Activated naive CD8-positive, alpha-beta T cell treated with anti-CD3 and anti-CD28 coated beads, Interleukin-2, amount 10 ng/mL, durations not matched to agents 7 days and 5 days (primary cell): ENCODE measurements at regions not wholly inside any gene's neighbourhood (a gene's known extent, or its start where the extent isn't known, plus 50 kb on each side); places are given as distances from the start of the nearest gene placed in this dataset.

Experiments
- ATAC-seq: fragments of 150-1000 bp; cut with Tn5 transposase; one replicate; pipeline ENCODE4 v1.10.0; 2021; ENCODE audit warnings: low read depth, moderate library complexity
- POLR2A ChIA-PET: fragments of 350-600 bp; sonication (Branson Sonifier 250); formaldehyde crosslinking; loops from one replicate; lab custom pipeline; 2021; ENCODE audit warnings: antibody characterized with exemption; lab: Charles Lee
- DNase-seq: peaks from one replicate; pipeline ENCODE4 v3.0.0; 2021
- H3K27ac Mint-ChIP-seq: one replicate; pipeline ENCODE4 v1.8.0; 2022; ENCODE audit warnings: mild to moderate bottlenecking, mixed read lengths
- H3K27me3 Mint-ChIP-seq: one replicate; pipeline ENCODE4 v1.8.0; 2022; ENCODE audit warnings: mild to moderate bottlenecking, moderate library complexity, mixed read lengths
- H3K36me3 Mint-ChIP-seq: one replicate; pipeline ENCODE4 v1.8.0; 2021; ENCODE audit warnings: mild to moderate bottlenecking, mixed read lengths
- H3K4me1 Mint-ChIP-seq: one replicate; pipeline ENCODE4 v1.8.0; 2021; ENCODE audit warnings: mixed read lengths
- H3K4me3 Mint-ChIP-seq: one replicate; pipeline ENCODE4 v1.8.0; 2022; ENCODE audit warnings: mild to moderate bottlenecking, moderate library complexity, mixed read lengths
- H3K9me3 Mint-ChIP-seq: one replicate; pipeline ENCODE4 v1.8.0; 2021; ENCODE audit warnings: mixed read lengths

DNA sequence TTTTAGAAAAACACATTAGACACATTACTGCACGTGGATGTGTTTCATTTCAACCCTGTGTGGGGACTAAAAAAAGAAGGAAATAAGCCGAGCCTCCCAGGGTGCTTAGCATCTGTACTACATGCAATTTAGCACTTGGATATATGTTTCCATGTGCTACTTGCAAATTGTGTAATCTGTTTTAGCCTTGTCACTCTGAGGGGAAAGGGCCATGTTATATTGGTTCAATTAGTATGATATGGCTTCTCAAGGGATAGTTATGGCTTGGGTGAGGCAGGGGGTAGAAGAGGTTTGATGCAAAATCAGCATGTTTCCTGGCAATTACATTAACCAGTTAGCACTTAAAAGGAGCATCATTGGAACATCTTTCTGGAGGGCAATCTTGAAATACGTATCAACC is 353.5 kb upstream of the GOT2 start:
- Mint-ChIP-seq H3K4me1 (no peaks in the 10 kb centered on the region), H3K27me3 (no peaks in the 10 kb centered on the region), H3K9me3 (no peaks in the 10 kb centered on the region), H3K36me3 (no peaks in the 10 kb centered on the region), H3K4me3 (no peak overlapping the region), H3K27ac (no peak overlapping the region)
- ATAC-seq = no peak
- POLR2A ChIA-PET = no interaction called here
- no peak for DNase-seq

DNA sequence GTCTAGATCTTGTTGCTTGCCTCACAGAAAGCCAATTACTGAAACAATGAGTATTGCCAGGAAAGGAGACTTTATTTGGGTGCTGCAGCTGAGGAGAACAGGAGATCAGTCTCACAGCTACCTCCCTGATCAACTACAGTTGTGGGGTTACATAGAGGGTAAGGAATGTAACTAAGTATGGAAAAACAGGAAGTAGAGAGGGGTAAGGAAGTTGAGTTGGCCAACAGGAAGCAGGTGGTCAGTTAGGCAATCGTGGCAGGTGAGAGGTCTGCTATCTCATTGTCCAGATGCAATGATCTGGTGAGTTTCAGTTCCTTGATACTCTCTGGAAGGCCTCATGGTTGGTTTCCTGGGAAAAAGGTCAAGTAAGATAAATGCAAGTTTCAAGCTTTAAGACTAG is 333.1 kb upstream of the GOT2 start:
- no peak overlapping the region for H3K27ac Mint-ChIP-seq
- no peak overlapping the region for H3K4me3 Mint-ChIP-seq
- no peaks in the 10 kb centered on the region for H3K36me3 Mint-ChIP-seq
- POLR2A ChIA-PET = no interaction called here
- no peak for DNase-seq
- peaks cover 1% of the 10 kb centered on the region for H3K4me1 Mint-ChIP-seq
- no peak for ATAC-seq
- H3K27me3 Mint-ChIP-seq = no peaks in the 10 kb centered on the region
- peaks cover 5% of the 10 kb centered on the region for H3K9me3 Mint-ChIP-seq

DNA sequence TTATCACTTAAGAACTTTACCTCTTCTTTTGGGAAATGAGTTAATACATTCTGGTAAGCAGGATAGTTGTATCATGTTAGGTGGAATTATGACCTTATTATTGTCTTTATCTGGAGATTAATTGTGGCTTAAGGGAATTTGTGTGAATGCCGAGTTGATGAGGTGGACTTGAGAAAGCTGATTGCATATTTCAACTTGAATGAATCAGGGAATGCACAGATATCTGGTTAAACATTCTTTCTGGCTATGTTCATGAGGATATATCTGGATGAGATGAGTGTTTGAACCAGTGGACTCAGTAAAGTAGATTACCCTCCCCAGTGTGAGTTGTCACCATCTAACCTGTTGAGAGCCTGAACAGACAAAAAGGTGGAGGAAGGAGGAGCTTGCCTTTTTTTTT is 326.1 kb upstream of the GOT2 start:
- Mint-ChIP-seq H3K27ac (no peak overlapping the region), H3K9me3 (no peaks in the 10 kb centered on the region), H3K4me3 (no peak overlapping the region), H3K27me3 (no peaks in the 10 kb centered on the region), H3K4me1 (no peaks in the 10 kb centered on the region), H3K36me3 (no peaks in the 10 kb centered on the region)
- no peak for DNase-seq
- POLR2A ChIA-PET = no interaction called here
- no peak for ATAC-seq

DNA sequence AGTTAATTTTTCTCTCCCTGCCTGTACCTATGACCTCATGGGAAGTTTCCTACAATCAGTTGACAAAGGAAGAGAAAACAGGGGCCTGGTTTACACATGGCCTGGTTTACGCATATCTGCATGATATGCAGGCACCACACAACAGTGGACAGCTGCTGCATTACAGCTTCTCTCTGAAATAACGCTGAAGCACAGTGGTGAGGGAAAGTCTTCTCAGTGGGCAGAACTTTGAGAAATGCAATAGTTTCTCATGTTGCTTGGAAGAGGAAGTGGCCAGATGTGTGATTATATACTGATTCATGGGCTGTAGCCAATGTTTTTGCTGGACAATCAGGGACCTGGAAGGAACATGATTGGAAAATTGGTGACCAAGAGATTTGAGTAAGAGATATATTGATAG is 324.1 kb upstream of the GOT2 start:
- ATAC-seq = no peak
- H3K9me3 Mint-ChIP-seq = no peaks in the 10 kb centered on the region
- no peaks in the 10 kb centered on the region for H3K4me1 Mint-ChIP-seq
- H3K27ac Mint-ChIP-seq = no peak overlapping the region
- POLR2A ChIA-PET = no interaction called here
- no peaks in the 10 kb centered on the region for H3K27me3 Mint-ChIP-seq
- no peaks in the 10 kb centered on the region for H3K36me3 Mint-ChIP-seq
- H3K4me3 Mint-ChIP-seq = no peak overlapping the region
- DNase-seq = no peak

DNA sequence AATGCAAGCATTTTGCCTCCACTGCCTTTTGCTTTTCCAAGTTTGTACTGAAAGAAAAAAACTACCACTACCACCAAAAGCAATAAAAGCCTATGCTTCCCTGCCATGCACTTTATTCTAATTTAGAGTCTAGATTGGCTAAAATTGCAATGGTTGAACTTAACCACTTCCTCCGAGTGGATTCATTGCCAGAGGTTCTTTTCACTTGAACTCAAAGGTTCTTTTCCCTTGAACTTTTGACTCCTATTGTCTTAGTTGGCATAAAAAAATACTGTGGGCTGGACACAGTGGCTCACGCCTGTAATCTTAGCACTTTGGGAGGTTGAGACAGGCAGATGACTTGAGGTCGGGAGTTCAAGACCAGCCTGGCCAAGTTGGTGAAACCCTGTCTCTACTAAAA is 319.8 kb upstream of the GOT2 start:
- H3K27ac Mint-ChIP-seq = no peak overlapping the region
- no peaks in the 10 kb centered on the region for H3K36me3 Mint-ChIP-seq
- H3K4me3 Mint-ChIP-seq = no peak overlapping the region
- no peaks in the 10 kb centered on the region for H3K4me1 Mint-ChIP-seq
- DNase-seq = no peak
- POLR2A ChIA-PET = no interaction called here
- H3K9me3 Mint-ChIP-seq = no peaks in the 10 kb centered on the region
- H3K27me3 Mint-ChIP-seq = no peaks in the 10 kb centered on the region
- no peak for ATAC-seq

DNA sequence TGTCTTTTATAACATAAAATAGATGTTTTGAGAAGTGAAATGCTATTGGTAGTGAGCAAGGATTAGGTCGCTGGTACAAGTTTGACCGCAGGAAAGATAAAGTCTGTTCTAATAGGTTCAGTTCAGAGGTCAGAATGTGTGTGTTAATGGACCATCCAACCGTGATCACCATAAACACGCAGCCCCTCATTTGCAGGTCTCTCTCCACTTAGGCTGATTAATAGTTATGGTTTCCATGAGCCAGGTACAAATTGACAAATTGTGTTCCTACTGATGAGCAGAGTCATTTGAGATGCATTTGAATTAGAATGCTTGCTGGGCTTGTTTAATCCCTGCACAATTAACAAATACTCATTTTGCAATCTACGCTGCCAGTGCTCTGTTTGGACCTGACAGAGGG is 318.1 kb upstream of the GOT2 start:
- Mint-ChIP-seq H3K27me3 (no peaks in the 10 kb centered on the region), H3K9me3 (no peaks in the 10 kb centered on the region), H3K4me3 (no peak overlapping the region), H3K4me1 (no peaks in the 10 kb centered on the region), H3K27ac (no peak overlapping the region), H3K36me3 (no peaks in the 10 kb centered on the region)
- no peak for ATAC-seq
- POLR2A ChIA-PET = no interaction called here
- DNase-seq = no peak

DNA sequence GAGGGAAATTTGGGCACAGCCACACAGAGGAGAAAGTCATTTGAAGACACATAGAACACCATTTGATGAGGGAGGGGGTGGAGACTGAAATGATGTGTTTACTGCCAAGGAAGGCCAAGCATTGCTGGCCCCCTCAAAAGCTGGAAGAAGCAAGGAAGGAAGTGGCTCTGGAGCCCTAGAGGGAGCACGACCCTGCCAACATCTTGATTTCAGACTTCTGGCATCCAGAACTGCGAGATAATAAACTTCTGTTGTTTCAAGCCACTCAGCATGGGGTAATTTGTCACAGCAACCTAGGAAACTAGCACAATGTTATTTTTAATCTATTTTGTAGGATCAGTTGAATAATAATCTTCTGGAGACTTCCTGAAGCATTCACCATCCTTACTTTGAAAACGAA is 314.8 kb upstream of the GOT2 start:
- no peak overlapping the region for H3K27ac Mint-ChIP-seq
- H3K36me3 Mint-ChIP-seq = no peaks in the 10 kb centered on the region
- POLR2A ChIA-PET = no interaction called here
- H3K4me1 Mint-ChIP-seq = no peaks in the 10 kb centered on the region
- ATAC-seq = no peak
- no peaks in the 10 kb centered on the region for H3K9me3 Mint-ChIP-seq
- DNase-seq = no peak
- H3K4me3 Mint-ChIP-seq = no peak overlapping the region
- no peaks in the 10 kb centered on the region for H3K27me3 Mint-ChIP-seq

DNA sequence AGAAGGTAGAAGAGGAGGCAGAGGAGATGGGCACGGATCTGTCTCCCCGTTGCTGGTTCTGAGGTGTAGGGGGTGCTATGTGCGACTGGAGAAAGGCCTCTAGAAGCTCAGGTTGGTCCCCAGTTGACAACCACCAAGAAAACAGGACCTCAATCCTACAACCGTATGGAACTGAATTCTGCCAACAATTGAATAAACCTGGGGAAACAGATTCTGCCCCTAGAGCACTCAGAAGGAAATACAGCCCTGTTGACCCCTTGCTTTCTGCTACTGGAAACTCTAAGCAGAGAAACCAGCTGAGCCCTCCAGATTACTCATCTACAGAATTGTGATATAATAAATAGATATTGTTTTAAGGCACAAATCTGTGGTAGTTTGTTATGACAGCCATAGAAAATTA is 313.0 kb upstream of the GOT2 start:
- Mint-ChIP-seq H3K27me3 (no peaks in the 10 kb centered on the region), H3K4me3 (no peak overlapping the region), H3K9me3 (no peaks in the 10 kb centered on the region), H3K36me3 (no peaks in the 10 kb centered on the region), H3K27ac (no peak overlapping the region), H3K4me1 (no peaks in the 10 kb centered on the region)
- DNase-seq (no peak), ATAC-seq (no peak)
- POLR2A ChIA-PET = no interaction called here

DNA sequence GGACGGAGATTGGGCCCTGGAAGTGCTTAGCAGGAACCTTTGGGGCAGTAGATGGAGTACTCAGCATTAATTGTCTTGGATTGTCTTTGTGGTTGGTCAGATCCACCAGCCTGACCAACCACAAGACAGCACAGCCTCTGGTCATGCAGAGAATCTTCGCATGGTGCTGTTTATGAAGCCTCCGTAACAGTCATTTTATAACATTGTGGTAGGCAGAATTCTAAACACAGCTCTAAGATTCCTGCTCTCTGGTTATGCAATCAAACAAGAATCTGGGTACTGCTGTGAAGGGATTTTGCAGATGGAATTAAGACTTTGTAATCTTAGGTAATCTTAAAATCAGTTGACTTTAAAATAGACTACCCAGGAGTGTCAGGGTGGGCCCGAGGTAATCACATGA is 312.2 kb upstream of the GOT2 start:
- DNase-seq (no peak), ATAC-seq (no peak)
- Mint-ChIP-seq H3K4me3 (no peak overlapping the region), H3K4me1 (no peaks in the 10 kb centered on the region), H3K36me3 (no peaks in the 10 kb centered on the region), H3K27me3 (no peaks in the 10 kb centered on the region), H3K27ac (no peak overlapping the region), H3K9me3 (no peaks in the 10 kb centered on the region)
- POLR2A ChIA-PET = no interaction called here

DNA sequence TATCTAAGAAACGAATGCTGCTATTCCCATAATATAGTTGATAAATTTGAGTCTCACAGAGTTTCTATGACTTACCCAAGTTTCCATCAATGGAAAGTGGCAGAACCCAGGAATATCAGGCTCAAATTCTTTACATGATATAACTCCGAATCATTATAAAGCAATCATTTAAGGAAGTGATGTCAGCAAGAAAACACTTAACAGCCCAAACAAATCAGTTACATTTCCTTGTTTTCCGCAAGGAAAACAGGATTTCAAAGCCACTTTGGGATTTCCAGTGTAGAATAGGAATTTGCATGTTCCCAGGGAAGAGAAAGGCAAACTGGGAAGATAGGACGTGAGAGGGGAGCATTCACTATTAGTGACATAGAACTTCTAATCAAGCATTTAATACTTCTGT is 311.4 kb upstream of the GOT2 start:
- DNase-seq (no peak), ATAC-seq (no peak)
- Mint-ChIP-seq H3K4me3 (no peak overlapping the region), H3K4me1 (no peaks in the 10 kb centered on the region), H3K36me3 (no peaks in the 10 kb centered on the region), H3K27ac (no peak overlapping the region), H3K9me3 (no peaks in the 10 kb centered on the region), H3K27me3 (no peaks in the 10 kb centered on the region)
- POLR2A ChIA-PET = no interaction called here

DNA sequence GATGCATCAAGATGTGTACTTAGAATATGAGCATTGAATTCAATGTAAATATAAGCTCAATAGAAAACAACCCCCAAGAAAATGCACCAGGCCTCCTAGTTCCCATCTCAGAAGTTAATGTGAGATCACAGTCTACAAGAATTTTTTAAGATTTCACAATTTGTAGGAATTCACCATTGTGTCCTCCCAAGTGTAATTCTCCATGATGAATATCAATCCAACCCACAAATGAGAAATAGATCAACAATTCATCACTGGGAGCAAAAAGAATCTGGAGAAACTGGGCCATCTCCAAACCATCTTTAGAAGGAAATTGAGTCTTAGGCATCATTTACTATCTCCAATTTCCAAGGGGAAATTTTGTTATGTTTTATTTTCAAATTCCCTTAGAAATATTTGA is 310.5 kb upstream of the GOT2 start:
- H3K9me3 Mint-ChIP-seq = no peaks in the 10 kb centered on the region
- H3K27me3 Mint-ChIP-seq = no peaks in the 10 kb centered on the region
- ATAC-seq (no peak), DNase-seq (no peak)
- no peak overlapping the region for H3K4me3 Mint-ChIP-seq
- POLR2A ChIA-PET = no interaction called here
- H3K36me3 Mint-ChIP-seq = no peaks in the 10 kb centered on the region
- no peaks in the 10 kb centered on the region for H3K4me1 Mint-ChIP-seq
- H3K27ac Mint-ChIP-seq = no peak overlapping the region

DNA sequence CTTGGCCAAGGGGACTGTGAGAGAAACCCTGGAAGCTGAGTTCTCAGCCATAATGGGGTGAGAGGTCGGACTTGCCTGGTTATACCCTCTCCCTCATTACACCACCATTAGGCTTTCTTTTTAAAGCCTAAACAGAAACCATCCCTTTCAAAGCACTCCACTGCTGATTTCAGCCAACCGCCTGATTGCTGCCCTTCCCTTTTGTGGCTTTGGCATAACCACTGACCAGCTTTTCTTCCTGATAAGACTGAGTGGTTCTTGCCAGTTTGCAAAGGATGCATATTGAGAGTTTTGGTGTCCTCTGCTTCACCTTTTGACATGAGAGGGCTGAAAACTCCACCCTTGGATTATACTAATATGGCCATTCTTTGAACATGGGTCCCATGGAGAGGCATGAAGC is 308.2 kb upstream of the GOT2 start:
- no peak overlapping the region for H3K4me3 Mint-ChIP-seq
- POLR2A ChIA-PET = no interaction called here
- DNase-seq (no peak), ATAC-seq (no peak)
- H3K4me1 Mint-ChIP-seq = no peaks in the 10 kb centered on the region
- no peaks in the 10 kb centered on the region for H3K27me3 Mint-ChIP-seq
- H3K36me3 Mint-ChIP-seq = no peaks in the 10 kb centered on the region
- H3K9me3 Mint-ChIP-seq = no peaks in the 10 kb centered on the region
- no peak overlapping the region for H3K27ac Mint-ChIP-seq

DNA sequence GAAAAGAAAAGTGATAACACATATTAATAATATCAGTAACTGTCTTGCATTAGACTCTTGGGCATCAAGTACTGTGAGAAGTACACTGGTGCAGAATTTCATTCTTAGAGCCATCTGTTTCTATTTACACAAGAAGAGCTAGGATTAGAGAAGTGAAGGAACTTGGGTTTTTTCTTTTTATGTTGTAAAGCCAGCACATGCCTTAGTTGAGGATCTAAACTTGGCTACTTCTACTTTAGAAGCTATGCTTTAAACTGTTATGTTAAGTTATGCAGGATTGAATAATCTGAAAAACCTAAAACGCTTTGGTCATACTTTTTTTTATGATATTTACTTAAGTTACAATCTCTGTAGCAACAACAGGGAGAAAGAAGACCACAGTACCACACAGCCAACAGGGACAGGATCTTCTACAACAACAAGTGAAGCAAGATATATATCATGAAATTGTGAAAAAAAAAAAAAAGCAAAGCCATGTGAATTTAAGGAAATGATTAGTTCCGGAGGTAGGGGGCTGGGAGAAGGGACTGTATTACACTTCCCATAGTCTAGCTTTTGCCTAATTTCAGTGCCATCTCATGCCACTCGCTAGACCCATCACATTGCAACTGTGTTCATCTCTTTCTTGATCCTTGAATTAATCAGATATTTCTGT is 305.1 kb upstream of the GOT2 start:
- Mint-ChIP-seq H3K27me3 (no peaks in the 10 kb centered on the region), H3K4me3 (no peak overlapping the region), H3K27ac (no peak overlapping the region), H3K9me3 (no peaks in the 10 kb centered on the region), H3K4me1 (no peaks in the 10 kb centered on the region), H3K36me3 (no peaks in the 10 kb centered on the region)
- POLR2A ChIA-PET = no interaction called here
- DNase-seq (no peak), ATAC-seq (no peak)

DNA sequence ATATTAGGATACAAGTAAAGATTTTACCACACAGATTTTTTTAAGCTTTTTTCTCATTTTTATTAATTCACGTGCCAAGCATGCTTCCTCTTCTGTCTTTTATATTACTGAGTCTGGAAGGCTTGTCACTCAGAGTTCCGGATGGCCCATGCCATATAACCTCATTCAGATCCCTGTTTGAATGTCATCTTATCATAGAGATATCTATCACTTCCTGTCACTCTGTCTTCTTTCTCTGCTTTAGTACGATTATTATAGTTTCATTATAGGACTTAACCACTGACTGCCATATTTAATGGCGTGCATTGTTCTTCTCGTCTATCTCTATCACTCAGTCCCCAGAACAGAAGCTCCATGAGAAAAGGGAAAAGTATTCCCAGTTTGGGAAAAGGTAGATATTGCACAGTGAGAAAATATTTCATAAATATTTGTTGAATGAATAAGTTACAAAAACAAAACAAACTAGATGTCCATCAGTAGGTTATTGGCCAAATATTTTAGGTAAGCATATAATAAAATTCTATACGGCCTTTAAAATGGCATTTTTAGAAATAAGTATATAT is 296.9 kb upstream of the GOT2 start:
- Mint-ChIP-seq H3K4me1 (no peaks in the 10 kb centered on the region), H3K36me3 (no peaks in the 10 kb centered on the region), H3K9me3 (peaks cover 2% of the 10 kb centered on the region), H3K27ac (no peak overlapping the region), H3K27me3 (no peaks in the 10 kb centered on the region), H3K4me3 (no peak overlapping the region)
- DNase-seq = no peak
- POLR2A ChIA-PET = no interaction called here
- no peak for ATAC-seq

DNA sequence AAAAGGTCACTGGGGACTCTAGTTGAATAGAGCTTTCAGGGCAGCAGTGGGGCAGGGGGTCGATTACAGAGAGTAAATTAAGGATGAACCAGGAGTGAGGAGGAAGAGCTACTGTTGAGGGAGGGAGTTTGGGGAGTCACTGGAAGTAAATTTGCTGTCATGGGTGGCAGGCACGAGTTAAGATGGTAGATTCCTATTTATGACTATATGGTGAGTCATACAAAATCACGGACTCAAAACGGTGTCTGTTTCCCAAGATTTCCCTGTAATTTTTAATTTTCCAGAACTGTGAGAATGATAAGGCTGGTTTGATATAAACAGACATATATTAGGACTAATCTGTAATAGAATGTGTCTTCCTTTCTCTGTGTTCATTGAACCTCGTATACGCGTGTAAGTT is 287.6 kb upstream of the GOT2 start:
- POLR2A ChIA-PET = no interaction called here
- Mint-ChIP-seq H3K9me3 (no peaks in the 10 kb centered on the region), H3K36me3 (no peaks in the 10 kb centered on the region), H3K27ac (no peak overlapping the region), H3K27me3 (no peaks in the 10 kb centered on the region), H3K4me1 (no peaks in the 10 kb centered on the region), H3K4me3 (no peak overlapping the region)
- DNase-seq (no peak), ATAC-seq (no peak)
